Stimulated activated CD4-positive, alpha-beta T cell treated with anti-CD3 and anti-CD28 coated beads, Interleukin-1b, Interleukin-23, amount 100 ng/mL, for 24 hours (primary cell): ENCODE measurements at regions not wholly inside any gene's neighbourhood (a gene's known extent, or its start where the extent isn't known, plus 50 kb on each side); places are given as distances from the start of the nearest gene placed in this dataset.
"Not testable (repeated sequence)": the region's sequence is repeated elsewhere in the genome, so short reads cannot be mapped to it uniquely, and the experiment has no call there.

Experiments used
- DNase-seq, 4 experiments: peaks; one replicate each; pipeline ENCODE4 v3.0.0-alpha.2; 2020; ENCODE audit warnings: low read depth in 4 of 4, low spot score in 1 of 4

- DNase-seq = no peak
Observed at GRCh38 chr2:234701841-234702240, 205.0 kb upstream of the ARL4C start.

DNA sequence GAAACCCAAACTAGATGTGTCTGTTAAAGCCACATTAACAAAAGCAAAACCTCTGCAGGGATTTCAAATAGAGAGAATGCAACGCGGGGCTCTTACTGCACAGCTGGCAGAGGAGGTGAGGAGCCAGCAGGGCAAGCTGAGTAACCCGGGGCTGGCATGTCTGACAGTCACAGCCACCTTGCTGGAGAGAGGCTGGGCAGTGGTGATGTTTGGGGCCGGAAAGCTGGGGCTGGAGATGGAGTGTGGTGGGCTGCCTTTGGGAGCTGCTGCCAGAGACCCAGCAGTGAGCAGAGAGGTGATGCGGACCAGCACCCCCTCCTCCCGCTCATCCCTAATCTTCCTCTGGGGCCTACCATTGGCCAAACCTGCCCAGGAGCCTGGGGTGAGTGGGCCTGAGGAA lies 204.5 kb upstream of the ARL4C start:
- no peak for DNase-seq

DNA sequence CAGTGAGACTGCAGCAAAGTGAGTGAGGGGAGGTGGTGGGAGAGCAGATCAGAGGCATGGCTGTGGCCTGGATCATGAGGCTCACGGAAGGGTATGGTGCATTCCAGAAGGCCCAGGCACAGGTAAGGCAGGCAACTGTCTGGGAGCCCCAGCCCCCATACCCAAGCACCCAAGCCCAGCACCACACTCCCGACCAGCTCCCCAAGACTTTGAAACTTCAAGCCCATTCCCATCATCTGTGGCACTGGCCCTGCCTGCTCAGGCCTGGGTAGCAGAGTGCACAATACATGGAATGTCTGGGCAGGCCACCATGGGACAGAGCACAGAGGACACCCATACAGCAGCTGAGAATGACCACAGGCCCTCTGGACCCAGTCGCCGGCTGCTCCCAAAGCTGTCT lies 202.6 kb upstream of the ARL4C start:
- no peak for DNase-seq

DNA sequence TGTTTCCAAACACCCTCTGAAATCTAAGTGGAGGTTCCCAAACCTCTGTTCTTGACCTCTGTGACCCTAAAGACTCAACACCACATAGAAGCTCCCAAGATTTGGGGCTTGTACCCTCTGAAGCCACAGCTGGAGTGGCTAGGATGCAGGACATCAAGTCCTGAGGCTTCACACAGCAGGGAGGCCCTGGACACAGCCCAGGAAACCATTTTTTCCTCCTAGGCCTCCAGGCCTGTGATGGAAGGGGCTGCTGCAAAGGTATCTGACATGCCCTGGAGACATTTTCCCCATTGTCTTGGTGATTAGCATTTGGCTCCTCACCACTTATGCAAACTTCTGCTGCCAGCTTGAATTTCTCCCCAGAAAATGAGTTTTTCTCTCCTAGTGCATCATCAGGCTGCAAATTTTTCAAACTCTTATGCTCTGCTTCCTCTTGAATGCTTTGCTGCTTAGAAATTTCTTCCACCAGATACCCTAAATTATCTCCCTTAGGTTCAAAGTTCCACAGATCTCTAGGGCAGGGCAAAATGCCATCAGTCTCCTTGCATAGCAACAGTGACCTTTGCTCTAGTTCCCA lies 200.5 kb upstream of the ARL4C start:
- DNase-seq = not testable (repeated sequence)

DNA sequence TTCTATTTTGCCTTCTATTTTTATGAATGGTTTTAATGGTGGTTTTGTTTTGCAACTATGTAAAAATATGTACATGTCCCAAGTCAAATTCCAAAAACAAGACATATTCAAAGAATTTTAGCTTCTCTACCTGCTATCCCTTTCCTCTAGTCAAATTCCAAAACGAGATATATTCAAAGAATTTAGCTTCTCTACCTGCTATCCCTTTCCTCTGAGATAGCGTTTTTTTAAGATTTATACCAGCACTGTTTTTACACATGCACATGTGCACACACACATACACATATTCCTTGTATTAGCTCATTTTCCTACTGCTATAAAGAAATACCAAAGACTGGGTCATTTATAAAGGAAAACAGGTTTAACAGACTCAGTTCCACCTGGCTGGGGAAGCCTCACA lies 199.1 kb upstream of the ARL4C start:
- DNase-seq = no peak

- DNase-seq = no peak
Observed at GRCh38 chr2:234694244-234695013, 197.5 kb upstream of the ARL4C start.

GRCh38 chr2:234693681-234694190 lies 196.9 kb upstream of the ARL4C start:
- not testable (repeated sequence) for DNase-seq

DNA sequence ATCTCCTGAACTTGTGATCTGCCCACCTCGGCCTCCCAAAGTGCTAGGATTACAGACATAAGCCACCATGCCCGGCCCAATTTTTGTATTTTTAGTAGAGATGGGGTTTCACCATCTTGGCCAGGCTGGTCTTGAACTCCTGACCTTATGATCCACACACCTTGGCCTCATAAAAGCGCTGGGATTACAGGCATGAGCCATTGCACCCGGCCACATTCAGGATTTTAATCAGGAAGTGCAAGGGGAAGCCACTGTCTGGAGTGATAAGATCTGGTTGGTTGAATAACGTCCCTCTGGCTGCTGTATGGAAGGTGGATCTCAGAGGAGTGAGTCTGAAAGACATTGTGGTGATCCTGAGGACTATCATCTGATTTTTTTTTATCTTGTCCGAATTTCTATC lies 196.3 kb upstream of the ARL4C start:
- DNase-seq = not testable (repeated sequence)

DNA sequence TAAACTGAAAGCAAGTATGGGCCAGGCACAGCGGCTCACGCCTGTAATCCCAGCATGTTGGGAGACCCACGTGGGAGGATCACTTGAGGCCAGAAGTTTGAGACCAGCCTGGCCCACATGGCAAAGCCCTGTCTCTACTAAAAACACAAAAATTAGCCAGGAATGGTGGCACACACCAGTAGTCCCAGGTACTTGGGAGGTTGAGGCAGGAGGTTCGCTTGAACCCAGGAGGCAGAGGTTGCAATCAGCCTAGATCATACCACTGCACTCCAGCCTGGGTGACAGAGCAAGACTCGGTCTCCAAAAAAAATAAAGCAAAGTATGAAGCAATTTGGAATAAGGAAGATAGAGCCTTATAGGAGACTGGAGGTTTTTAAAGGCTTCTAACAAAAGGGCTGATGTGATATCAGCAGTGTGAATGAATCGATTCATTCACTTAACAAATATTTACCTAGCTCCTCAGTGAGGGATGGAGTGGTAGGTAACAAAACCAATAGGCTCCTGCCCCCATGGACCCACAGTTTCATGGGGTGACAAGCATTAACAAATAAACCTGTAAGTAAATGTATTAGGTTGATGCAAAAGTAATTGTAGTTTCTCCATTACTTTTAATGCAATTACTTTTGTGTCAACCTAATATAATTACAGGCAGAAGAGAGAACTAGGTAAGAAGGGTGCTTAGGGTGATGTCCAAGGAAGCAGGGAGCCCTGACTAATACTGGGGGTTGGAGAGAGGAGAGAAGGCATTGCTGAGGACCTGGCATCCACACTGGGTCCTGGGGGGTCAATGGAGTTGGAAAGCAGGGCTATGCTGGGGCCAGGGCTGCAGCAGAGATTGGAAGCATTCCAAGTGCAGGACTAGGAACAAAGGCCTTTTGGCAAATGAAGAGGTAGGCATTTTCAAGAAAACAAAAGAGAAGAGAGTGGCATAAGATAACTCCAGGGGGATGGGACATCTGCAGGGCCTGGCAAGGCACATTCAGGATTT lies 195.4 kb upstream of the ARL4C start:
- no peak for DNase-seq

- no peak for DNase-seq
Observed at GRCh38 chr2:234691214-234691575, 194.3 kb upstream of the ARL4C start.

GRCh38 chr2:234690569-234691213 lies 193.8 kb upstream of the ARL4C start:
- DNase-seq = no peak

GRCh38 chr2:234689911-234690379 lies 193.1 kb upstream of the ARL4C start:
- DNase-seq = no peak

GRCh38 chr2:234687718-234688475 lies 191.0 kb upstream of the ARL4C start:
- DNase-seq = no peak

- DNase-seq = no peak
Observed at GRCh38 chr2:234686088-234686890, 189.4 kb upstream of the ARL4C start.

DNA sequence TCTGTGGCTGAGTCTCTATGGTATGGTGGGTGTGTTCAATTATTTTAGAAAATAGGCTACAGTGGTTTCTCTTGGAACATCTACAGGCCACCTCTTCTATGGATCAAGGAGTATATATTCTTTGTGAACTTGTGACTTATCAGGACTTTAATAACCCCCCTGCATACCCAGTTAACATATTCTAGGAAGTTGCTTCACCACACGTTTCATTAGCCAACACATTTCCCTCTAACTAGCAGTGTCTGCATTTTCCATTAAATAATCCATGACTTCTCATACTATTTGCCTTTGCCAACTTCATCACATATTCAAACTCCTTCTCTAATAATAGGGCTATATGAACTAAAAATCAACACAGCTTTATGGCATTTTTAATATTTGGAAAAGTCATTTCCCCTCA lies 187.6 kb upstream of the ARL4C start:
- DNase-seq = no peak

- no peak for DNase-seq
Observed at GRCh38 chr2:234683950-234684349, 187.1 kb upstream of the ARL4C start.

DNA sequence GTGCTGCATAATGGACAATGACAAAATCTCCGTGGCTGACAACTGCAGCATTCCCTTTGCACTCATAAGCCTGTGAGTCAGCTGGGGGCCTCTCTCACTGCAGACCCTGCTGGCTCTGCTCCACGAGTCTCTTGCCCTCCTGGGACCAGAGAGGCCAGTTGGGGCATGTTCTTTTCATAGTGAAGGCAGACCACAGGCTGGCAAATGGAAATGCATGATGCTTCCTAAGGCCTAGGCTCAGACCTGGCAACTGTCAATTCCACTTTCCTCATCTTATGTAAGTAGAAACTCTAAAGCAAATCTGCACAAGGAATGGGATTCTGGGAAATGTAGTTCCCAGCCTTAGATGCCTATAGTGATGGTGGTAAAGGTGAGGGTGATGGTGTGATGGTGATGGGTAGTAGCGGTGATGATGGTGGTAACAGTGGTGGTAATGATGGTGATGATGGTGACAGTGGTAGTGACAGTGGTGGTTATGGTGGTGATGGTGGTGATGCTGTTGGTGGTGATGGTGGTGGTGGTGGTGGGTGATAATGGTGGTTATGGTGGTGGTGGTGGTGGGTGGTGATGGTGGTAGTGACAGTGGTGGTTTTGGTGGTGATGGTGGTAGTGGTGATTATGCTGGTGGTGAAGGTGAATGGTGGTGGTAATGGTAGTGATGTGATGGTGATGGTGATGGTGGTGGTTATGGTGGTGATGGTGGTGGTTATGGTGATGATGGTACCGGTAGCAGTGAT lies 185.8 kb upstream of the ARL4C start:
- no peak for DNase-seq

- DNase-seq = no peak
Observed at GRCh38 chr2:234680688-234681619, 184.1 kb upstream of the ARL4C start.
